ENCODE measurements at regions not wholly inside any gene's neighbourhood (a gene's known extent, or its start where the extent isn't known, plus 50 kb on each side); places are given as distances from the start of the nearest gene placed in this dataset.

DNA sequence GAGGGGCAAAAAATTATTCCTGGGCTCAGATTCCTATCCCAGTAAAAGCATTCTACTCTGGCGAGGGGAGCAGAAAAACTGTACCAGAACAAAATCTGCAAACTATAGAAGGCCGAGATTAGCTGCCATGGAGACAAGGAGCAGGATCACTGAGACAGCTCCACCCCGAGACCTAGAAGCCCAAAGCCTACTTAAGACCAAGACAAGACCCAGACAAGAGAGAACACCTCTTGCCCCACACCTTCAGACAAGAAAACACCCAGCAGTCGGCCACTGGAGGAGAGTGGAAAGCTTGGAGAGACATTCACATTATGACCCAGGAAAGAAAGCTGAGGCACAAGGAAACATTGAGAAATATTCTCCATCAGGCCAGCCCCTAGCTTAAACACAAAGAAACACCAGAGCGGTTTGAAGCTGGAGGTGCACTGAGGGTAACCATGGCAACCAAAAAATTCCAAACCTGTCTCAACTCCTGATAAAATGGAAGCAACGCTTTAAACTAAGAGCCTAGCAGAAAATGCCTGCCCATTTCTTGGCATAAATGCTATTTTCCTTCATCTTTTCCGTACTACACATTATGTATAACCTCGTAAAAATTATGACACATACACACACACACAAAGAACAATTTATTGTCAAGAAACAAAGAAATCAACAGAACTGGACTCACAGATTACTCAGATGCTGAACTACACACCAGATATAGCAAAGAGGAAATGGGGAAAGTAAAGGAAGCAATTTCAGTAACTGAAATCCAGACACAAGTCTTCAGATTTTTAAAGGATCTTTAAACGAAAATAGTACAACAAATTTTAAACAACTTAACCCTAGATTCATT lies 53.8 kb upstream of the FTMT start:
- Histone ChIP-seq H3K4me3 (no peak overlapping the region), H3K27ac (no peak overlapping the region), H3K36me3 (no peaks in the 10 kb centered on the region), H3K4me1 (no peaks in the 10 kb centered on the region), H3K27me3 (no peaks in the 10 kb centered on the region), H3K9me3 (no peaks in the 10 kb centered on the region)
- ATAC-seq = no peak
- TF ChIP-seq POLR2A (IDR thresholded peaks at IDR 0.05) = no peak
- no peak for TF ChIP-seq EP300 (IDR thresholded peaks at IDR 0.05)
- TF ChIP-seq POLR2AphosphoS5 (IDR thresholded peaks at IDR 0.05) = no peak
- TF ChIP-seq CTCF (IDR thresholded peaks at IDR 0.05) = no peak
- WGBS, 2 donors (ENCODE audit: low coverage in 1 of 2) = 51 to 59% methylated on average over 7 to 8 of the region's 9 CpGs

Small RNAs in the stretch of these regions (small RNA-seq; reads per million reads assigned to genes)
- 0 reads per million in 4 donors for gene AC010350.1
